ENCODE measurements at regions not wholly inside any gene's neighbourhood (a gene's known extent, or its start where the extent isn't known, plus 50 kb on each side); places are given as distances from the start of the nearest gene placed in this dataset.

GRCh38 chr1:177754603-177755002 lies 215.3 kb downstream of the SEC16B start:
- TF ChIP-seq EP300 (IDR thresholded peaks at IDR 0.05; ENCODE audit: borderline replicate concordance) (no peak), FOXM1 (IDR thresholded peaks at IDR 0.05; ENCODE audit: borderline replicate concordance, low read depth) (no peak), TCF12 (IDR thresholded peaks at IDR 0.05; ENCODE audit: low read depth) (no peak), CEBPB (IDR thresholded peaks at IDR 0.05) (no peak), CREB1 (IDR thresholded peaks at IDR 0.05; ENCODE audit: low read depth) (no peak), TEAD4 (IDR thresholded peaks at IDR 0.05) (no peak), NFIC (IDR thresholded peaks at IDR 0.05) (no peak), YY1 (IDR thresholded peaks at IDR 0.05; ENCODE audit: low read depth) (no peak), RAD21 (IDR thresholded peaks at IDR 0.05; ENCODE audit: low read depth) (no peak), TAF1 (IDR thresholded peaks at IDR 0.05; ENCODE audit: low read depth) (no peak)
- TF ChIP-seq, protein P1, sequence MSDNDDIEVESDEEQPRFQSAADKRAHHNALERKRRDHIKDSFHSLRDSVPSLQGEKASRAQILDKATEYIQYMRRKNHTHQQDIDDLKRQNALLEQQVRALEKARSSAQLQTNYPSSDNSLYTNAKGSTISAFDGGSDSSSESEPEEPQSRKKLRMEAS (IDR thresholded peaks at IDR 0.05): no peak
- TF ChIP-seq, protein P2, sequence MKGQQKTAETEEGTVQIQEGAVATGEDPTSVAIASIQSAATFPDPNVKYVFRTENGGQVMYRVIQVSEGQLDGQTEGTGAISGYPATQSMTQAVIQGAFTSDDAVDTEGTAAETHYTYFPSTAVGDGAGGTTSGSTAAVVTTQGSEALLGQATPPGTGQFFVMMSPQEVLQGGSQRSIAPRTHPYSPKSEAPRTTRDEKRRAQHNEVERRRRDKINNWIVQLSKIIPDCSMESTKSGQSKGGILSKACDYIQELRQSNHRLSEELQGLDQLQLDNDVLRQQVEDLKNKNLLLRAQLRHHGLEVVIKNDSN (IDR thresholded peaks at IDR 0.05): no peak
- TF ChIP-seq, protein P3, sequence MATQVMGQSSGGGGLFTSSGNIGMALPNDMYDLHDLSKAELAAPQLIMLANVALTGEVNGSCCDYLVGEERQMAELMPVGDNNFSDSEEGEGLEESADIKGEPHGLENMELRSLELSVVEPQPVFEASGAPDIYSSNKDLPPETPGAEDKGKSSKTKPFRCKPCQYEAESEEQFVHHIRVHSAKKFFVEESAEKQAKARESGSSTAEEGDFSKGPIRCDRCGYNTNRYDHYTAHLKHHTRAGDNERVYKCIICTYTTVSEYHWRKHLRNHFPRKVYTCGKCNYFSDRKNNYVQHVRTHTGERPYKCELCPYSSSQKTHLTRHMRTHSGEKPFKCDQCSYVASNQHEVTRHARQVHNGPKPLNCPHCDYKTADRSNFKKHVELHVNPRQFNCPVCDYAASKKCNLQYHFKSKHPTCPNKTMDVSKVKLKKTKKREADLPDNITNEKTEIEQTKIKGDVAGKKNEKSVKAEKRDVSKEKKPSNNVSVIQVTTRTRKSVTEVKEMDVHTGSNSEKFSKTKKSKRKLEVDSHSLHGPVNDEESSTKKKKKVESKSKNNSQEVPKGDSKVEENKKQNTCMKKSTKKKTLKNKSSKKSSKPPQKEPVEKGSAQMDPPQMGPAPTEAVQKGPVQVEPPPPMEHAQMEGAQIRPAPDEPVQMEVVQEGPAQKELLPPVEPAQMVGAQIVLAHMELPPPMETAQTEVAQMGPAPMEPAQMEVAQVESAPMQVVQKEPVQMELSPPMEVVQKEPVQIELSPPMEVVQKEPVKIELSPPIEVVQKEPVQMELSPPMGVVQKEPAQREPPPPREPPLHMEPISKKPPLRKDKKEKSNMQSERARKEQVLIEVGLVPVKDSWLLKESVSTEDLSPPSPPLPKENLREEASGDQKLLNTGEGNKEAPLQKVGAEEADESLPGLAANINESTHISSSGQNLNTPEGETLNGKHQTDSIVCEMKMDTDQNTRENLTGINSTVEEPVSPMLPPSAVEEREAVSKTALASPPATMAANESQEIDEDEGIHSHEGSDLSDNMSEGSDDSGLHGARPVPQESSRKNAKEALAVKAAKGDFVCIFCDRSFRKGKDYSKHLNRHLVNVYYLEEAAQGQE (IDR thresholded peaks at IDR 0.05; ENCODE audit: low read depth): no peak
